ENCODE measurements at regions not wholly inside any gene's neighbourhood (a gene's known extent, or its start where the extent isn't known, plus 50 kb on each side); places are given as distances from the start of the nearest gene placed in this dataset.

GRCh38 chr4:1541449-1542225 is 135.4 kb upstream of the NKX1-1 start:
- no peak for DNase-seq

GRCh38 chr4:1540601-1541375 is 134.5 kb upstream of the NKX1-1 start:
- no peak for DNase-seq

- DNase-seq, result no peak
These were observed 133.8 kb upstream of the NKX1-1 start for GRCh38 chr4:1539859-1540600.

GRCh38 chr4:1538941-1539772 is 132.9 kb upstream of the NKX1-1 start:
- no peak for DNase-seq

GRCh38 chr4:1538096-1538410 is 131.8 kb upstream of the NKX1-1 start:
- no peak for DNase-seq

- no peak for DNase-seq
These were observed 131.3 kb upstream of the NKX1-1 start for GRCh38 chr4:1537410-1538095.

GRCh38 chr4:1536579-1537409 is 130.6 kb upstream of the NKX1-1 start:
- no peak for DNase-seq

GRCh38 chr4:1535926-1536578 is 129.8 kb upstream of the NKX1-1 start:
- no peak for DNase-seq

- DNase-seq, result no peak
These were observed 128.8 kb upstream of the NKX1-1 start for GRCh38 chr4:1534876-1535526.

GRCh38 chr4:1534095-1534872 is 128.0 kb upstream of the NKX1-1 start:
- no peak for DNase-seq

- no peak for DNase-seq
These were observed 127.3 kb upstream of the NKX1-1 start for GRCh38 chr4:1533501-1534064.

- no peak for DNase-seq
These were observed 126.5 kb upstream of the NKX1-1 start for GRCh38 chr4:1532549-1533395.

GRCh38 chr4:1531683-1532548 is 125.7 kb upstream of the NKX1-1 start:
- DNase-seq, result no peak

- no peak for DNase-seq
These were observed 124.1 kb upstream of the NKX1-1 start for GRCh38 chr4:1530356-1530755.

- no peak for DNase-seq
These were observed 118.5 kb upstream of the NKX1-1 start for GRCh38 chr4:1524761-1525160.

- no peak for DNase-seq
These were observed 117.8 kb upstream of the NKX1-1 start for GRCh38 chr4:1523907-1524636.

Measured in CD4-positive, alpha-beta T cell treated with Interleukin-1 beta for 1 hour (primary cell).